ENCODE measurements at regions not wholly inside any gene's neighbourhood (a gene's known extent, or its start where the extent isn't known, plus 50 kb on each side); places are given as distances from the start of the nearest gene placed in this dataset.

DNA sequence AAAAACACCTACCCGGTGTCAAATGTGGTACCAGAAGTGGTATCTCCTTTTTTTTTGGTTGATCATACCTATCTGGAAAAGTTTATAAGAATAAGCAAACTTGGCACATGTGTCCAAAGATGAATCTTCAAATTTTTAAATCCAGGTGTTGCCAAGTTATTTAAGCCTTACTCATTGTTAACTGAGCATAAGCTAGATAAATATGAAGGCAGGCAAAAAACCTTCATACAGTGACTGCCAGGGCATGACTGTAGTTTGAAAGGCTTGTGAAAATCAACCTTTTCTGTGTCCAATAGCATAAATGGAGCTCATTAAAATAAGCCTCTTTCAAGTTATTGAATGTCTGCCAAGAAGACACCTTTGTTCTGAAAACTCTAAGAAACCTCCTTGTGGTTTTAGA, 699.2 kb downstream of the DOK5 start:
- no peak for TF ChIP-seq EZH2 (IDR thresholded peaks at IDR 0.05; ENCODE audit: low read length, missing control alignments)
- TF ChIP-seq, protein P1, sequence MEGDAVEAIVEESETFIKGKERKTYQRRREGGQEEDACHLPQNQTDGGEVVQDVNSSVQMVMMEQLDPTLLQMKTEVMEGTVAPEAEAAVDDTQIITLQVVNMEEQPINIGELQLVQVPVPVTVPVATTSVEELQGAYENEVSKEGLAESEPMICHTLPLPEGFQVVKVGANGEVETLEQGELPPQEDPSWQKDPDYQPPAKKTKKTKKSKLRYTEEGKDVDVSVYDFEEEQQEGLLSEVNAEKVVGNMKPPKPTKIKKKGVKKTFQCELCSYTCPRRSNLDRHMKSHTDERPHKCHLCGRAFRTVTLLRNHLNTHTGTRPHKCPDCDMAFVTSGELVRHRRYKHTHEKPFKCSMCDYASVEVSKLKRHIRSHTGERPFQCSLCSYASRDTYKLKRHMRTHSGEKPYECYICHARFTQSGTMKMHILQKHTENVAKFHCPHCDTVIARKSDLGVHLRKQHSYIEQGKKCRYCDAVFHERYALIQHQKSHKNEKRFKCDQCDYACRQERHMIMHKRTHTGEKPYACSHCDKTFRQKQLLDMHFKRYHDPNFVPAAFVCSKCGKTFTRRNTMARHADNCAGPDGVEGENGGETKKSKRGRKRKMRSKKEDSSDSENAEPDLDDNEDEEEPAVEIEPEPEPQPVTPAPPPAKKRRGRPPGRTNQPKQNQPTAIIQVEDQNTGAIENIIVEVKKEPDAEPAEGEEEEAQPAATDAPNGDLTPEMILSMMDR (conservative IDR thresholded peaks at IDR 0.05 in 1 of 2, IDR thresholded peaks at IDR 0.05 in 1 of 2; ENCODE audit: low read depth in 1 of 2, low read length in 2 of 2) = no peak
- DNase-seq (ENCODE audit: low read depth in 2 of 2) = no peak
- H2AFZ ChIP-seq (ENCODE audit: low read length) = no peak overlapping the region
- H3K27ac ChIP-seq (ENCODE audit: insufficient read depth, low read length) = no peak overlapping the region
- H3K79me2 ChIP-seq (ENCODE audit: control insufficient read depth, insufficient read depth, low read length) = no peaks in the 10 kb centered on the region
- H3K9ac ChIP-seq (ENCODE audit: insufficient read depth, low read length) = no peak overlapping the region
- no peaks in the 10 kb centered on the region for H3K4me1 ChIP-seq (ENCODE audit: control insufficient read depth, extremely low read depth, insufficient read depth, low read length)
- no peaks in the 10 kb centered on the region for H3K36me3 ChIP-seq (ENCODE audit: control insufficient read depth, insufficient read depth, low read length)
- no peak overlapping the region for H3K4me3 ChIP-seq (replicated peaks in 1 of 4; ENCODE audit: control extremely low read depth in 1 of 4, insufficient read depth in 1 of 4, low read depth in 3 of 4, low read length in 4 of 4)
- no peak overlapping the region for H3K4me2 ChIP-seq (ENCODE audit: extremely low read depth, insufficient read depth, low read length)
- H3K9me3 ChIP-seq (ENCODE audit: control insufficient read depth, insufficient read depth, low read depth, low read length) = no peaks in the 10 kb centered on the region
- no peaks in the 10 kb centered on the region for H4K20me1 ChIP-seq (ENCODE audit: control insufficient read depth, extremely low read depth, insufficient read depth, low read length)
- no peaks in the 10 kb centered on the region for H3K27me3 ChIP-seq (ENCODE audit: control insufficient read depth, insufficient read depth, low read length)

- no peaks in the 10 kb centered on the region for H3K27me3 ChIP-seq (ENCODE audit: control insufficient read depth, insufficient read depth, low read length)
- no peak for DNase-seq (ENCODE audit: low read depth in 2 of 2)
- H3K36me3 ChIP-seq (ENCODE audit: control insufficient read depth, insufficient read depth, low read length) = no peaks in the 10 kb centered on the region
Measured at GRCh38 chr20:55174172-55174571, 698.8 kb downstream of the DOK5 start.

DNA sequence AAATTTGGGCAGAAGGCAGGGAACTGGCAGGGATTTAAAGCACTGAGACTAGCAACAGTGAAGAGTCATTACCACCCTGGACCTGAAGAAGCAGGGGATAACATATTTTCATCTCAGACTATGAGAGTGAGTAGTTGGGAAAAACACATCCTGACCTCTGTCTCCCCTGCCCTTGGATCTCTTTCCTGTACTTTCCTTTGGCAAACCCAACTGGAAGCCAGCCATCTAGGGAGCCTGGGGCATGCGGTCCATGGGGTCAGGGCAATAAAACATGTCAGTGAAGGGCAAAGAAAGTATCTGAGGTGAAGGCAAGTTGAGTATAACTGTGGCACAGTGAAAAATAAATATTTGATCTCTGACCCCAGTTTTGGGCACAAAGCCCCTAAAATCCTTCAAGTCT, 698.2 kb downstream of the DOK5 start:
- DNase-seq (ENCODE audit: low read depth in 2 of 2) = no peak
- no peaks in the 10 kb centered on the region for H3K36me3 ChIP-seq (ENCODE audit: control insufficient read depth, insufficient read depth, low read length)
- H3K27ac ChIP-seq (ENCODE audit: insufficient read depth, low read length) = no peak overlapping the region
- TF ChIP-seq, protein P1 (conservative IDR thresholded peaks at IDR 0.05 in 1 of 2, IDR thresholded peaks at IDR 0.05 in 1 of 2; ENCODE audit: low read depth in 1 of 2, low read length in 2 of 2) = no peak
- TF ChIP-seq EZH2 (IDR thresholded peaks at IDR 0.05; ENCODE audit: low read length, missing control alignments) = no peak
- no peaks in the 10 kb centered on the region for H3K27me3 ChIP-seq (ENCODE audit: control insufficient read depth, insufficient read depth, low read length)
- no peaks in the 10 kb centered on the region for H3K4me1 ChIP-seq (ENCODE audit: control insufficient read depth, extremely low read depth, insufficient read depth, low read length)
- no peak overlapping the region for H3K9ac ChIP-seq (ENCODE audit: insufficient read depth, low read length)
- no peaks in the 10 kb centered on the region for H3K79me2 ChIP-seq (ENCODE audit: control insufficient read depth, insufficient read depth, low read length)
- no peaks in the 10 kb centered on the region for H4K20me1 ChIP-seq (ENCODE audit: control insufficient read depth, extremely low read depth, insufficient read depth, low read length)
- no peak overlapping the region for H3K4me2 ChIP-seq (ENCODE audit: extremely low read depth, insufficient read depth, low read length)
- no peaks in the 10 kb centered on the region for H3K9me3 ChIP-seq (ENCODE audit: control insufficient read depth, insufficient read depth, low read depth, low read length)
- no peak overlapping the region for H2AFZ ChIP-seq (ENCODE audit: low read length)
- no peak overlapping the region for H3K4me3 ChIP-seq (replicated peaks in 1 of 4; ENCODE audit: control extremely low read depth in 1 of 4, insufficient read depth in 1 of 4, low read depth in 3 of 4, low read length in 4 of 4)

More at GRCh38 chr20:55174172-55174571, 698.8 kb downstream of the DOK5 start:
- no peaks in the 10 kb centered on the region for H4K20me1 ChIP-seq (ENCODE audit: control insufficient read depth, extremely low read depth, insufficient read depth, low read length)
- no peaks in the 10 kb centered on the region for H3K9me3 ChIP-seq (ENCODE audit: control insufficient read depth, insufficient read depth, low read depth, low read length)
- H3K4me1 ChIP-seq (ENCODE audit: control insufficient read depth, extremely low read depth, insufficient read depth, low read length) = no peaks in the 10 kb centered on the region
- no peak overlapping the region for H3K27ac ChIP-seq (ENCODE audit: insufficient read depth, low read length)
- H3K9ac ChIP-seq (ENCODE audit: insufficient read depth, low read length) = no peak overlapping the region
- no peak for TF ChIP-seq EZH2 (IDR thresholded peaks at IDR 0.05; ENCODE audit: low read length, missing control alignments)
- TF ChIP-seq, protein P1 (conservative IDR thresholded peaks at IDR 0.05 in 1 of 2, IDR thresholded peaks at IDR 0.05 in 1 of 2; ENCODE audit: low read depth in 1 of 2, low read length in 2 of 2) = no peak
- H3K4me3 ChIP-seq (replicated peaks in 1 of 4; ENCODE audit: control extremely low read depth in 1 of 4, insufficient read depth in 1 of 4, low read depth in 3 of 4, low read length in 4 of 4) = no peak overlapping the region
- H3K4me2 ChIP-seq (ENCODE audit: extremely low read depth, insufficient read depth, low read length) = no peak overlapping the region
- no peak overlapping the region for H2AFZ ChIP-seq (ENCODE audit: low read length)
- no peaks in the 10 kb centered on the region for H3K79me2 ChIP-seq (ENCODE audit: control insufficient read depth, insufficient read depth, low read length)

All from fibroblast of lung (primary cell).